HS-5 (cell line): ENCODE measurements at regions not wholly inside any gene's neighbourhood (a gene's known extent, or its start where the extent isn't known, plus 50 kb on each side); places are given as distances from the start of the nearest gene placed in this dataset.
"Not testable (repeated sequence)": the region's sequence is repeated elsewhere in the genome, so short reads cannot be mapped to it uniquely, and the experiment has no call there.

ENCODE experiments used
- DNase-seq: peaks from one replicate; pipeline ENCODE4 v3.0.0-alpha.2; 2012; ENCODE audit warnings: low read depth

DNA sequence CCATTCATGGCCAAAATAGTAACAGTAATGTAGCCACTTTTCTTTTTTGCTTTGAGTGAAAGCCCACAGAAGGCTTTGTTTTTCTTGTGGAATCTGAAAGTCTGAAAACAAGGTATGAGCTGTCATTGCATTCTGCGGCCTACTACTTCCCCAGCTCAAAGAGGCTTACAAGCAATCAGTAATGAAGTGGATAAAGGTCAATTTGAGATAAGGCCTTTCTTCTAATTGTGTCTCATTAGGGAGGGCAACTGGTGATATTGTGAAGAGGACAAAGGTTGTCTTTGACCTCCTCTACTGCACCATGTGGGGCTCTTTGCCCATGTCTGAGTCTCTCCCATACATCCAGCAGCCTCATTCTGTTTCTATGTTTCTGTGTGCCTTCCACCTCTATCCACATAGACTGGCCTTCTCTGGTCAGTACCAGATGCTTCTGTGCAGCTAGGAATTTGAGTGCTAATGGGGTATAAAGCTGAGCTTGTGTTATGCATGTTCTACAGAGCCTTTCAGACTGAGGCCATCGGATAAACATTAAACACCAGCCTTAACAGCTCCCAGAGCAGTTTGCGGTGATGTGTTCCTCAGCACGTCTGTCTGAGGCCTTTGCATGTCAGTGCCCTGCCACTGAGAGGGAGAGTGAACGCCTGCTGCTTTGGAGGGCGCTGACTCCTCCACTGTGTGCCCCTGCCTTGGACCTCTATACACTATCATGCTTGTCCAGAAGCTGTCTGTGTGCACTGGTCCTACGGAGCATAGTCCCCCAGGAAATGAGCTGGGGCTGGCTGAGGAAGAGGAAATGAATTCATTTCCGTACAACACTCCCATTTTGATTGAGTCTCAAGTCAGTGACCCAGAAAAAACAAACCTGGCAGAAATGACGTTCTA lies 80.2 kb downstream of the SH2D1A start:
- DNase-seq, result no peak

GRCh38 chrX:124433186-124433585 lies 86.8 kb downstream of the SH2D1A start:
- no peak for DNase-seq

DNA sequence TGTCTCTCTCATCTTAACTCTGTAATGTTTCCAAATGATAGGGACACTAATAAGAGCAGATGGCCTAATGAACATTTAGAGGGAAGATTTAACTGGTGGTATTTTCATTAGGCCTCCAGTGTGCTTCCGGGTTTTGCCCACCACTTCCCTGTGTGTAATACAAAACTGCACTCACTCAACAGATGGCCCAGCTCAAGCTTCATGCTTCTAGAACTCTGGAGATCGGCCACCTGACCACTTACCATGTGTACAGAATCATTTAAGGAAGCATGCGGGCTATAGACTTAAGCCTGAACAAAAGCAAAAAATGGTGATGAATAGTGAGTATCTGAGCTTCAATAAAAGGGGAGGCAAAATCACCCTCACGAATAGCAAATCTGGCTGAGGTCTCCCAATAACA lies 89.3 kb downstream of the SH2D1A start:
- DNase-seq, result no peak

DNA sequence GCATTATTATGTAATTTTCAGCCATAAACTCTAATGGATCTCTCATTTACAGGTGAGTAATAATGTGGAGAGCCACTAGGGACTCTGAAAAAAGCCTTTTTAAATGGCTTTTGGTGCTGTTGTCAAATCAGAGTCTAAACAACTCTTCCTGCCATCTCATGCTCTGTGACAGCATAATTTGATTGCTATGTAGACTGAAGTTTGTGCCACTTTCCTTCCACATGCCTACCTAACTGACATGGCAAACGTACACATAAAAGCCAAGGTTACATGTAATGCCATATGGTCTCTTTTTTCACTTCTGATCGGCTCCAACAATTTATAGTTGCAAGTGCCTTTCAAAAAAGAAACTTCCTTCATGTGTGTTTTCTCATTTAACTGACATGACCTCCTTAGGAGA lies 94.3 kb downstream of the SH2D1A start:
- DNase-seq, result no peak

DNA sequence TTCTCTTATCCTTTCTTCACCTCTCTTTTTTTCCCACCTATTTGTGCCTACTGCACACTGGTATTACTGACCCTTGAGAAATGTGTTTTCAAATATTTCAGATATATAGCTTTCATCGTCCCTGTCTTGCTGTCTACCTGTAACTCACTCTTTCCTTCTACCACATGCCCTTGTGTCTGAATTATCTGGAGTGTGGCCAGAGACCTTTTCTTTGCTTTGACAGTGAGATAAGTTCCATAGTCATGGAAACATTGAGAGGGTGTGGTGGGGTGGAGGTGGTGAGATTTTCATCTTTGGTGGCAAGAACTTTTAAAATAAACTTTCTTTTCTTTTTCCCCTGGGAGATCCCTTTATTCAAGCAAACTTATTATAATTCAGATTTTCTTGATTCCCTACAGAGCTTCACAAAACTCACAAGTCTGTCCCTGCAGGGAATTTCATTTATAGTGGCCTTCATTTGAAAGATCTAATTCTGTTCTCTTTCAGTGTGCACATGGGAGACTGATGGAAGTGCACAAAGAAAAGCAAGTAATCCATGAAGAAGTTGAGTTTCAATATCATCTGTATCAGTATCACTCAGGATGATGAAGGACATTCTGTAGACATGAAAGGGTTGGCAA lies 95.7 kb downstream of the SH2D1A start:
- no peak for DNase-seq

- DNase-seq, result no peak
These were observed 109.6 kb downstream of the SH2D1A start for GRCh38 chrX:124455966-124456365.

- DNase-seq, result not testable (repeated sequence)
These were observed 113.5 kb downstream of the SH2D1A start for GRCh38 chrX:124459851-124460250.

- no peak for DNase-seq
These were observed 116.6 kb downstream of the SH2D1A start for GRCh38 chrX:124462931-124463330.

DNA sequence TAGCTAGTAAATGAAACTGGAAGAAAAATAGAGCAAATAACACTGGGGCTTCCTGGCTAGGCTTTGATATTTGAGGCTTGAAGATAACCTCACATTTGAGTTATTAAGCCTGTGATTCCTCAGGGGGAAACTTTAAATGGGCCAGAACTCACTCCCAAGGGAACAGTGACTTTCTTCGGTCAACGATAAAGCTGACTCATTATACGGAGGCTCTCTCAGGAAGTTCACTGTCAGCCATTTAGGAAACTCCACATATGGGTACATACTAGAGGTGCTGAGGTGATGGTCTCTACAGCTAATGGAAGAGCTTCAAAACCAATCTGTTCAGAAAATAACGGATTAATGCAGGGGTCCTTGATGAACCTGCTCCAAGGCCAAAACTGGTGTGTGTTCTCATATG lies 120.8 kb downstream of the SH2D1A start:
- DNase-seq, result no peak

GRCh38 chrX:124475358-124475757 lies 129.0 kb downstream of the SH2D1A start:
- no peak for DNase-seq

DNA sequence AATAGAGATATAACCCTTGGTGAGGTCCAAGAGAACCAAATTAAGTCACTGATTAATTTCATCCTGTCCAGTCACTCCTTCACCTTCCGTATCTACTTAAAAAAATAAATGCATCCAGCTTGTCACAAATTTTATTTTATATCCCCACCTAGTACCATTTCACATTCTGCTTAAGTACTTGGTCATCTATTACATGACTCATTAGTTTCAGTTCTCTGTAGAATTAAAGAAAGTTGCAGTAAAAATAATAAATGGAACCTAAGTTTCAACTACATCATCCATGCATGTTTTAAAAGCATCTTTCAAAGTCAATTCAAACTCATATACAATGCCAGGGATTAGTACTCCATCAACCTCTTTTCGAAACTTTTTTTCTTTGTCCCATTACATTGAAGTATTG lies 130.2 kb downstream of the SH2D1A start:
- no peak for DNase-seq

GRCh38 chrX:124478046-124478445 lies 131.7 kb downstream of the SH2D1A start:
- DNase-seq, result no peak

- no peak for DNase-seq
These were observed 142.2 kb downstream of the SH2D1A start for GRCh38 chrX:124488412-124489161.

- no peak for DNase-seq
These were observed 147.6 kb downstream of the SH2D1A start for GRCh38 chrX:124493984-124494383.

DNA sequence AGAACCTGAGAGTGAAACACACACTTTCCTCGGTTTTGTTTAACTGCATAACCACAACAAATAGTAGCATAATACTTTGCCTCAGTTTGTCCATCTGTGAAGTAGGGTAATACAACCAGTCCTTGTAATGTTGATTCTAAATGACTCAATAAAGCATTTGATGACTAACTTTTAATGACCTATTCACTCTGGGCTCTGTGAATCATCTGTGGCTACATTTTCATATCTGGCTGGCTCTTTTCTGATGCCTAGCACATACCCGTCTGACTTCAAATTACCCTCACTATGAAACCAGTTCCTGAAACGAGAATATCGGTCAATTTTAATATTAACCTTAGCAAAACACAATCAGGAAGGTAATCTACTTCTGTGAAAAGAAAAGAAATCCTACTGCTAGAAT lies 151.0 kb downstream of the SH2D1A start:
- no peak for DNase-seq

DNA sequence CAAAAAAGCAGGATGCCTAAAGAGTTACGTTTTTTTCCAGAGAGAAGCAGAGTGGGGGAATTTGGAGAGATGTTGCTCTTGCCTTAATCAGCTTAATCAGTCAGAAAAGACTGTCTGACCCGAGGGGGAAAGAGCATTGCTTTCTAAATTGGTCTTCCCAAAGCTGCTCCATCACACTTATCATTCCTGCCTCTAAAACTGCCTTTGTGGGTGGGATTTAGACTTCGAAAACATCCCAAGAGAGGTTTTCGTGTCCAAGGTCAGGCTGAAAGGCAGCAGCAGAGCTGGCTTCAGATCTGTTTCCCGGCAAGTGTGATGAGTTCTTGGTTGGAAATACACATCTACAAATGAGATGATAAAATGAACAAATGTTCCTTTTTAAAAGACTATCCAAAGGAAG lies 155.2 kb downstream of the SH2D1A start:
- DNase-seq, result no peak

- DNase-seq, result no peak
These were observed 155.8 kb downstream of the SH2D1A start for GRCh38 chrX:124502166-124502565.

DNA sequence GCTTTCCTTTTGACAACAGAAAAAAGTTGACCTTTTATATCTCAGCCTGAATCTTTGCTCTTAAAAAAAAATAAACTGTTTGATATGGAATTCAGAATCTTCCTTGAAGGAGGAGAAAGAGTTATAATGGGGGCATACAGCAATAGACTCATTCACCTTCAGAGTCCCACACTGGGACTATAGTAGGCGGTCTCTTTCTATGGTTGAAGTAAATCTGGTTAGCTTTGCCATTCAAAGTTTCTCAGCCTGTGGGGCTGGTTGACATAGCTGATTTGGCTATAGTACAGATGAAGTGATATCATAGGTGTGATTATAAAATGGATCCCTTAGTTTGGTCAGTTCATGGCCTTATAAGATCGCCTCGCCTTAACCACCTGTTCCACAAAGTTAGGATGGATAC lies 156.2 kb downstream of the SH2D1A start:
- DNase-seq, result no peak

- DNase-seq, result no peak
These were observed 158.0 kb downstream of the SH2D1A start for GRCh38 chrX:124504111-124504983.

DNA sequence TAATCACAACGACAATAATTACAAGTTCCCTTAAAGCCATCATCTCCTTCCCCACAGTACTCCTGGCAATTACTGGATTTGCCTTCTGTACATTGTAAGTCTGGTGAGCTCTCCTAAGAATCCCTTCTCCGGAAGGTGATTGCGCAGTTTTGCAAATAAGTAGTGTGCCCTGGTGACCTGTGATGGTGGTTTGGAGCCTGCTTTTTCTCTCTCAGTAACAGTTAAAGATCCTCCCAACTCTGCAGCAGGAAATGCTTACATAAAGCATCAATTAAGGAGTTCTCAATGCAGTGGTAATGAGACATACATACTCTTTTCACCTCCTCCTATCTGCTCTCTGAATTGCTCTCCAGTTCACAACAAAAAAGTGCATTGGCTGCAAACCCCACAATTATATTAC lies 159.7 kb downstream of the SH2D1A start:
- DNase-seq, result no peak

GRCh38 chrX:124507246-124507645 lies 160.9 kb downstream of the SH2D1A start:
- DNase-seq, result peak; percentile 34

GRCh38 chrX:124518885-124519284 lies 172.5 kb downstream of the SH2D1A start:
- DNase-seq, result no peak
